Fibroblast of skin of right biceps (primary cell): ENCODE measurements at regions not wholly inside any gene's neighbourhood (a gene's known extent, or its start where the extent isn't known, plus 50 kb on each side); places are given as distances from the start of the nearest gene placed in this dataset.
"Not testable (repeated sequence)": the region's sequence is repeated elsewhere in the genome, so short reads cannot be mapped to it uniquely, and the experiment has no call there.

Source experiments
- DNase-seq: peaks from one replicate; pipeline ENCODE4 v3.0.0-alpha.2; 2013

DNA sequence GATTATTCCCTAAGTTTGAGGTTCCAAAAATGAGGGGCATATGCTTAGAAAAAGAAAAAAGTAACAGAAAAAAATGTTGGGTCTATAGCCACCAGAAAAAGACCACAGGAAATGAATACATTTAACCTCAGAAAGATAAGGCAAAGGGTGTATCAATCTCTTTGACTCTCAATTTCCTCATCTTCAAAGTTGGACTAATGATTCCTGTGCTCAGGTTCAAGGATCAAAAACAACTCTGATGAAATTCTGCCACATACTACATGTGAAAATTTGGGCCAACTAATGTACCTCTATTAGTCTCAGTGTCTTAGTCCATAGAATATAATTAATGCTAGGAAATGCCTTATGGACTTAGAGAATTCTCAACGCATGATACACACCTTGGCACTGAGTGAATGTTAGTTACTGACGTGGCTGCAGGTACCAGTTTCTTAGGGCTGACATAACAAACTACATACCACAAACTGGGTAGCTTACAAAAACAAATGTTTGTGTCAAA is 257.7 kb downstream of the ANKRD50 start:
- no peak for DNase-seq

DNA sequence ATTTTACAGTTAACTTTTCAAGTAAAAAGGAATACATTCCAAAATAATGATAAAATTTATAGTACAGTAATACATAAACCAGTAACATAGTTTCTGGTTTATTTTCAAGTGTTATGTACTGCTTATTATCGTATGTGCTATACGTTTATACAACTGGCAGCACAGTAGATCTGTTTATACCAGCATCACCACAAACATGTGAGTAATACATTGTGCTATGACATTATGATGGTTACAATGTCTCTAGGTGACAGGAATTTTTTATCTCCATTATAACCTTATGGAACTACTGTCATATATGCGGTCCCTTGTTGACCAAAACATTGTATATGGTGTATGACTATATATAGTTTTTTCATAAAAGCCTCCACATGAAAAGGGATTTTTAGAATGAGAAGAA is 256.9 kb downstream of the ANKRD50 start:
- DNase-seq = no peak

DNA sequence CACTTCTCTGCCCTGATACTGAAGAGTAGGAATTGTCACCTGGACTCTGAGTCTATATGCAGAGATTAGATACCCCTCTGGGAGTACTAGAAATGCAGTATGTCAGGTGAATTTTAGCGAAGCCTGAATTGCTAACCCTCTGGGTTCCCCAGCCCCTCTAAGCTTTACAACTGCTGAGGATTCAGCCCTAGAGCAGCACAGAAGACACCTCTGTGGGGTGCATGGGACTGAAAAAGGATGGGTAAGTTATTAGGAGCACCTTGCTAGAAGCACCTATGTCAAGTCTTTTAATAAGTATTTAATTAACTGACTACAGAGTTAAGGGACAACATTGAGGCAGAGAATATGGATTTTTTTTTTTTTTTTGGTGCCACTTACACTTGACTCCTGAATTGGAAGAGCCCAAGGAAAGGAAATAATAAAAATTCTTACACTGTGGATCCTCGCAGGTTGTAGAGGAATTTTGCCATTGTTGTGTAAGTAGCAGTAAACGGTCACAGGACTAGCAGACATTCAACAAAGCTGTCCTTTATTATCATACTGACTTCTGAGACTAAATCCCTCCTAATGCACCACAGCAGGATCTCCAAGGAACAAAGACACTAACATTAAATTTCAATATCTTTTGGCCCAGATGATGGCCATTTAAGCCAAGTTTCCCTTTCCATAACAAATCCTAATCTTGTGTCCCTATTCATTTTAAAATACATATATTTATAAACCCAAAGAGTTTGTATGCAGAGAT is 253.2 kb downstream of the ANKRD50 start:
- DNase-seq = no peak

DNA sequence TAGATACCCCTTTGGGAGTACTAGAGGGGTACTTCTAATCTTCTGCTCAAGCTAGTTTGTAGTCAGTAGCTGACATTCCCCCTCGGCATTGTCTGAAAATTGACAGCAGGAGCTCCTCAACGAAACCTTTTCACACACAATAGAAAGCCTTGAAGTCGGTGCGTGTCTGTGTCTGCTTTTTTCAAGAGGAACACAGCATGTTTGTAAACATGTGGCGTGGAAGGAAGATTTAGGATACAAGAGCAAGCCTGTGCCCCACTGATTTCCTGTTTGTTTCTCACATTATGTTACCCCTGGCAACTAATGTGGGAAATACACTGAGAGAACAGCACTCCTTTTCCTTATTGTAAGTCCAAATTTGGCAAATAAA is 252.6 kb downstream of the ANKRD50 start:
- DNase-seq = no peak

DNA sequence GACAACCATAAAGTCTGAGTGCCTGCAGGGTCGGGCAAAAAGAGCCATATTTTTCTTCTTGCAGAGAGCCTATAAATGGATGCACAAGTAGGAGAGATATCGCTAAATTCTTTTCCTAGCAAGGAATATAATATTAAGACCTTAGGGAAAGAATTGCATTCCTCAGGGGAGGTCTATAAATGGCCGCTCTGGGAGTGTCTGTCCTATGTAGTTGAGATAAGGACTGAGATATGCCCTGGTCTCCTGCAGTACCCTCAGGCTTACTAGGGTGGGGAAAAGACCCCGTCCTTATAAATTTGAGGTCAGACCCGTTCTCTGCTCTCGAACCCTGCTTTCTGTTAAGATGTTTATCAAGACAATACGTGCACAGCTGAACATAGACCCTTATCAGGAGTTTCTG is 250.9 kb downstream of the ANKRD50 start:
- not testable (repeated sequence) for DNase-seq

DNA sequence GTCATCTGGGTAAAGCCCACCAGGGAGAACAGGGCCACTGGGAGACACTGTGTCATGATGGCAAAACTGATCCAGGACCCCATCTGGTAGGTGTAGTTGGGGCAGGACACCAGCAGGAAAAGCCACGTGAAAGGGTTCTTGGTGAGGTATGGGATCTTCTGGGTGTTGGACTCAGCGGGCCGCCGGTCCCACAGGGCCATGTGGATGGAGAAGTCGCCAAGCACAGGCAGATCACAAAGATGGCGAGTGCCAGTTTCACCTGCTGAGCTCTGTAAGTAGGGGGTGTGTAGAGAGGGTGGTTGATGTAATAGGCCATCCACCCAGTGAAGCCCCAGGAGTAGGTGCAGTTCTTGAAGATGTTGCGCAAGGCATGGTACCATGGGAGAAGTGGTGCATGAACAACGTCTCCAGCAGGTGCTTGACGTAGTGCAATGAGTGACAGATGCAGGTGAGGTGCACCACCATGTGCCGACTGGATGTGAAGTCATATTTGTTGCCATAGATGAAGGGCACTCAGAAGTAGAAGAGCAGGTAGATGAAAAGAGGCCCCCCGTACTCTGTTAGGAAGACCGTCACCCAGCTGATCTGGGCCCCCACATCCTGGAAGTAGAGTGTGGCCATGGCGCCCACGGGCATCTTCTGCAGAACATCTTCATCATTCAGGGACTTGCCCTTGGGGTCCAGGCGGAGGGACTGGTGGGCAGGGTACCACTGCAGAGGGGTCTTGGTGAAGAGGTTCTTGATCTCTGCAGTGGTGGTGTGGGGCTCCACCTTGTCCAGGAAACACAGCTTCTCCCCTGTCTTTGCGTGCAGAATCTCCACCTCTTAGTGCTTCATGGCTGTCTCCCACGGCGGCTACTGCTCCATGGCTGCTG is 249.3 kb downstream of the ANKRD50 start:
- no peak for DNase-seq

DNA sequence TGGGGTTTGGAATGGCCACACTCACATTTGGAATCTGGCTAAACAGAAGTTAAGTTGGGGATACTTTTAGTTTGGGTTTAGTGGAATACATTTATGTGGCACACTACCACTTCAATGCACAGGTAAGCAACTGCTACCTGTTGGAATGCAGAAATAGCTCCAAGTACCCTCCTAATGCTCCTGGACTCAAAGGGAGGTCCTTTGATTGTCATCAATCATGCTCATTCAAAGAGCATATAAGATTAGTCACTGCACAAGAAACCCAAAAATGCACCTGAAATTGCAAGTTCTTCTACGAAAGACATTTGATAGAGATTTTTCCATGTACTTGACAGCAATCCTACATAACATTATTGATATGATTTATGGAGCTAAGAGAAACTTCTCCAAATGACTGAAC is 247.7 kb downstream of the ANKRD50 start:
- DNase-seq = no peak

DNA sequence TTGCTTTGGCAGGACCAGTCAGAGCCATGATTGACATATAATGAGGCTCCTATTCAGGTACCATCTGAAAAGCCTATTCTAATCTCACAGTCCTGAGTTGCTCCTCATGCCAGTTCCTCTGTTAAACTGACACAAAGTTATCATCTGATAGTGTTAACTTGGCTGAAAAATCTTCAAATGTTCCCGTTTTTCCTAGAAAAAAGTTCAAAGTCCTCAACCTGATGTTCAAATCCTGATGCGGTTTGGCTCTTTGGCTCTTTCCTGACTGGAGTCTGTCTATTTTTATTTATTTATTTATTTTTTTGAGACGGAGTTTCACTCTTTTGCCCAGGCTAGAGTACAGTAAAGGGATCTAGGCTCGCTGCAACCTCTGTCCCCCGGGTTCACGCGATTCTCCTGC is 244.2 kb downstream of the ANKRD50 start:
- DNase-seq = no peak

DNA sequence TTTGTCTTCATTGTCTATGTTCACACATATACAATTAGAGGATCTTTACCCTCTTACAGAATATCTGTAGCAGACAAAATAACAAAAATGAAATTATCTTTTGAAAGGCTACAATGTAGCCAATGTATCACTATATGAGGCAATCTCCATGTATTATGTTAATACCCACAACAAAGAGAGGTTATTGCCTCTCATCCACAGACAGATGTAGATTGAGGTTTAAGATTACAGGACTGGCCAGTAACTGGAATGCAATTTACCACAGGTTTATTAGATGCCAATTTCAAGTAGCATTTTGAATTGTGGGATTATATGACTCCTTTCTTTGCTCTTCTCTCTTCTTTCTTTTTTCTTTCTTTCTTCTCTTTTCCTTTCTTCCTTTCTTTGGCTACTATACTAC is 242.6 kb downstream of the ANKRD50 start:
- no peak for DNase-seq

DNA sequence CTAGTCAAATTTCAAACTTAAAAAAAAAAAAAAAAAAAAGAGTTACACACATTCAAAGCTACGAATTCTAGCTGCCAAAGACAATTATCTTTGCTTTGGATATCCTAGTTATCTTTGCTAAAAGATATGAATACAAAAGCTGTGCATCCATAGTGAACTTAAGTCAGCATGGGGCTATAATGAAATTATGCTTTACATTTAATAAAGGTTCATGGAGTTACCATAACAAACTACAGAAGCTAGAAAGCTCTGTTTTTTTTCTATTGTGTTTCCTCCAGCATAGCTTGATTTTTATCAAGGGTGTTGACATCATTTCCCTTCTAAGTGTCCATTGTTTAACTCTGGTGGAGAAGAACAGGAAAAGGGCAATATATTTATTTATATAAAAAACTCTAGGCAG is 234.1 kb downstream of the ANKRD50 start:
- DNase-seq = no peak

DNA sequence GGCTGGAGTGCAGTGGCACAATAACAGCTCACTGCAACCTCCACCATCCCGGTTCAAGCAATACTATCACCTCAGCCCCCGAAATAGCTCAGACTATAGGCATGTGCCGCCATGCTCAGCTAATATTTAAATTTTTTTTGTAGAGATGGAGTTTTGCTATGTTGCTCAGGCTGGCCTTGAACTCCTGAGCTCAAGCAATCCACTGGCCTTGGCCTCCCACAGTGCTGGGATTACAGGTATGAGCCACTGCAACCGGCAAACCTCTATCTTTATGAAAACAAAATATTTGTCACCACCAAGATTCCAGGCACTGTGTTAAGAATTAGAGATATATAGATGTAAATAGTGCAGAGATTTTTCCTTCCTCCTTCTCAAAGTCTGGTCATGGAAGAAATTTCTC is 232.5 kb downstream of the ANKRD50 start:
- no peak for DNase-seq

DNA sequence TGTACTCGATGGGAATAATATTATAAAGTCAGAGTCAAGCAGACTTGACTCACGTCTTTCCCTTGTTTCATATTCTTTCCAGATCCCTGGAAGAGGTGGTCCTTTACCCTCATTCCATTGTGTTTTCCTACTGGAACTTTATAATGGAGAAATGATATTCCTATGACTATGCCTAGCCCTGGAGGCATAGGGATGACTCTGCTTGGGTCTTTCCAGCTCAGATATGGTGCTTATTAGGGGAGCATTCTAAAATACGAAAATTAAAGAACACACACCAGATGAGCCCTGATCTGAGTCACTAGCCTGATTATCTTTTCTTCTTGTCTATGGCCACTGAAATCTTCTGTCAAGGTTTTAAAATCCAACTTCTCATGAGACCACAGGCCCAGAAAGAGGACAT is 231.4 kb downstream of the ANKRD50 start:
- no peak for DNase-seq

DNA sequence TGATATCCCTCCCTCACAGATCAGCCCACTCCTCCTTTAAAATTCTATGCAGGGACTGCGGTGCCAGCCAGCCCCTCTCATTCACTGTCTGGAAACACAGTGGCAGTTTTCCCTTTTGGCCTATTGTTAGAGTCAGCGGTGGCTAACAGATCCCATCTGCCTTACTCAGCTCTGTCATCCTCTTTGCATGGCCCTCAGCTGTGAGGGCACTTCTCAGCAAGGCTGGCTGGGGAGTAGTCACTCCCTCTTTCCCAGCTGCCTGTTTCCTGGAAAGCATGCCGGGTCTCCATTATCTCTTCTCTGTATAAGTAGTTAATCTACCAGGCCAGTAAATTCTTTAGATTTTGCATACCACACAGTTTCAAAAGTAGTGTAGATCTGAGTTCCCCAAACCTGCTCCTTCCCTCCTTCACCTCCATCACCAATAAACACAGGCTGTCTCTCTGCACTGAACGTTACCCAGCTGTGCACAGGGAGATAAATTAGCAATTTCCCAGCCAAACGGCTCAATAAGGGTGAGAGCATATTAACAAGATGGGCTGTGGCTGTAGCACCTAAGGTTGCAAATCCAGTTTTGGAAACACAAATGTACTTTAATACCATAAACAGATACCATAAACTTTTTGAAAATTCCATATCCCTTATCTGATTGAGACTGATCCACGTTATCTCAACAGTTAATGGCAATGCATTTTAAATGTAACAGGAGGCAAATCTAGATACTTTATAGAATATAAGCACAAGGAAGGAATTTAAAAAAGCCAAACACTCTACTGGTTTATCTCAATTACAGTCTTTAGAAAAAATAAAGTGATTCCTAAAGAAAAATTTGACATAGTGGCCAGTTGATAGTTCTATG is 229.3 kb downstream of the ANKRD50 start:
- DNase-seq = peak; percentile 20

DNA sequence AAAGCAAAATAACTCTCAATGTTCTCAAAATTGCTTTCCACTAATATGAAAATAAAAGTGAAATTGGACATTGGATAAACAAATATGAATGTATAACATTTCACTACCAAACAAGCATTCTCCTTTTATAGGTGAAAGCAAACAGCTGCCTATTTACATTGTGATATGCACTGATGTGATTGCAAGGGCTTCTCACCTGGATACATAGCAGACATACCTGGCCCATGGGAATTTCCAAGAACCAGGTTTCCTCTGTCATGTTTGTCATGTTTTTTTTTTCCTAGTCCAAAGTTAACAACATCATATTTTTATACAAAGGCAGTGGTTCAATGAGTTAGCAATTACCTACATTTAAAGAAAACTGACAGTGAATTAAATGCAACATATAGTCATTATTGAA is 228.5 kb downstream of the ANKRD50 start:
- DNase-seq = no peak

DNA sequence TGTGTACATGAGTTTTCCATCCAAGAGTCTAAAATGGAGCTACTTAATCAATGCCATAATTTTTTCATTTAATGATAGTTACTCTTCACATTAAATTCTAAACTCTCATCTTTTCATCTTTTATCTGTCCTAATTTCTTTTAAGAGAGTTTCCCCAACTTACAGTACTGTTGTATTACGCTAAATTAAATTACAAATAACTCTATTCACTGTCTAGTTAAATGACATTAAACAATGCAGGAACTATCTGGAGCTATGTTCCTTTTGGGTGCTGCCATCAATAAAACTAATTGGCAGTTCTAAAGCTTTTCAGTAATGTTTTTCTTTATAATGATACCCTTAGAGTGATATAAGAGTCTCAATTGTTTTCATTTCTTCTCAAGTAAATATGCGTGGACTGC is 227.6 kb downstream of the ANKRD50 start:
- DNase-seq = no peak

DNA sequence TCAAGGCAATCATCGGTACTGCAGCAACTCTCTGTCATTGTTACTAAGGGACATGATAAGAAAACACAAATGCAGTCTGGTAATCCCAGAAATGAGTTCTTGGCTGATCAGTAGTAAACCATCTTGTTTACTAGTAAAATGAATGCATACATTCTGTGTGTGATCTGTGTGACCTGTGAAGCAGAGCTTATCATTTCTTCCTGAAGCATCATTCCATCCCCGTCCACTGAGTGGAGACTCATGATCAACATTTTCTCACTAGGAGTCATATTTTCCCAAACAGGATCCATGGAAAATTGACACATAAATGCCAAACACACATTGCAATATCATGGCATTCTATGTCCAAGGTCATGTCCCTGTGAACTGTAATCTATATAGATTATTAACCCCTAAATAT is 226.1 kb downstream of the ANKRD50 start:
- no peak for DNase-seq

DNA sequence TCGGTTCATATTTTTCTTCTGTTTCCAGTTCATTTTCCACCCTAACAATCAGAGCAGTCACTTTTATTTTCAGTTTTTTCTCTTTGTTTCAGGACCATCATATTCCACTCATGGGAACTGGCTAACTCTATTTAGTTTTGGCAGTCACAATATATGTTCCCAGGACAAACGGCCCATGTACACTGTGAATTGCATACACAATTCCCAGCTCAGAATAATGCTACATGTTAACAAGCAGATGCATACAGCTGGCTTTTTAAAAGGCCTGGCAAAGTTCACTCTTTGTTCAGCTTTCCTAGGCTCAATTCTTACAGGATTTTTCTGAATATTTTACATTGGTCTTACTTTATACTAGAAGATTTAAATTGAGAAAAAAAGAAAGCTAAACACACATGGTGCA is 224.9 kb downstream of the ANKRD50 start:
- no peak for DNase-seq

DNA sequence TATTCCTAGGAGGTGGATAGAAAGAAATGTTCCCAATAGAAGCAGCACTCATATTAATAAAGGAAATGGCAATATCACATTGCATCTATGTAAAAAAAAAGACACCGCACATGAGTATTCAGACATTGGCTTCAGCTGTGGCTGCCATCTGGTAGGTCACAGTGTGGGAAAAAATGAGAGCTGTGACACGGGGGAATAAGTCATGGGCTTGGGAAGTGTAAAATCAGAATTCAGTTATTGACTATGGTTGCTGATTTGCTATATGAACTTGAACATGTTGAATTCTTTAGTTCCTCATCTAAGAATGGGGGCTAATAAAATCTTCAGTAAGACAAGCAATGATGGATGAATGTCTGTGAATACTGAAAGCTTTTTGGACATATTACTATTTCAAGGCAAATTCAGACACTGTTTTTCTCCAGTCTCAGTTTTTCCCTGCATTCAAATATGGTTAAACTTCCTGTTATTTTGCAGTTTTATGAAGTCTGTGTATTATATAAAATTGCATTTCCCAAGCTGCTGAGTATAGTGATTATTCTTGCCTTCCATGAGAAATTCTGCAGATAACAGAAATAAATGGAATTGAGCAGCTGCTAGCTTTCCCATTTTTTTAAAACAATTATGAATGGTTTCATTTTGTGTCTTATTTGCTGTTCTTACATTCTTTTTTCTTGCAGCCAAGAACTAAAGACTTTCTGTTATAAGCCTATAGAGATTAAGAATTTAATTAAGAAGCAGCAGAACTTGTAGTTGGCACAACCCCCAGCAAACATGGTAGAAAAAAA is 221.0 kb downstream of the ANKRD50 start:
- DNase-seq = no peak

DNA sequence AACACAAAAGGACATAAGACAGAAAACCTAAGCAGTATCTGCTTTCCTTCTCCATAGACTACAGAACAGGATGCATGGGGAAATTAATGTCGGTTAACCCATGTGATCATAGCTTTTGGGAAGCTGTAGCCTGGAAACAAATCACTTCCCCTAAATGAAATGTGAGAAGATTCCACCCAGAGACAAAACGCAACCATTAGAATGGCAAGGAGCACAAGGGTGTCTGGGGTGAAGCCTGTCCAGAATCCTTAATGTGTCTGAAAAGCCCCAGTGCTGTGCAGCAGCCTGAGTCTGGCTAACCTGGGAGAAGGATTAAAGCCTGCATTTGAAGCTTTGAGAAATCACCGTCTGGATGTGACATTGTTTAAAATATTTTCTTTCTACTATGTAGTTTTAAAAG is 213.3 kb downstream of the ANKRD50 start:
- peak; percentile 28 for DNase-seq

DNA sequence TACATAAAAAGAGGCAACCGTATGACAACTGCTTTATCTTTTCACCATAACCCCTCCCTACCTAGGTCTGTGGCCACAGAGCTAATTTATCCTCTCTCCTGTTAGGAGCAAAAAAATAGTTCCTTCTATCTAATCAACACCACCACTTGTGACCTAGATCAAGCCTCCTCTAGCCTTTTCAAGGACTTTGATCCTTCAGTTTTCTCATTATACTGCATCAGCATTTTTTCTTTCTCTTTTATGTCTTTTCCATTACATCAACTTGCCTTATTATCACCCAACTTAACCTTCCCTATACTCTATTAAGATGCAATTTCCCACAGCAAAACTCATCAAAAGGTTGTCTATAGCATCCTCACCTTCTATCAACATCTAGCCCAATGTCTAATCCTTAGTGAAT is 211.0 kb downstream of the ANKRD50 start:
- DNase-seq = no peak

DNA sequence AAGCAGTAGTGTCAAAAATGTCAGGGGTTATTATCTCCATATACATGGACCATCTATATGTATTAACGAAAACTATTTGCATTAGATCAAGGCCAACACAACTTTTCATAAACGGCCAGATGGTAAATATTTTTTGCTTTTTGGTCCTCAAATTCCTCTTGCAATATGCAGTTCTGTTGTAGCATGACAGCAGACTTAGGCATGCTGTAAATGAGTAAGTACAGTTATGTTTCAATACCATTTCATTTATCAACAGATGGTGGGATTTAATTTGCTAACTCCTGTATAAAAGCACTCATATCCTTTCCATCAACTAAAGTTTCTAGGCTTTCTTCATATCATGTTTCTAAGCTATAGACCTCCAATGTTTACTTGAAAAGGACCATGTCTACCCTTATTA is 208.1 kb downstream of the ANKRD50 start:
- peak; percentile 22 for DNase-seq

DNA sequence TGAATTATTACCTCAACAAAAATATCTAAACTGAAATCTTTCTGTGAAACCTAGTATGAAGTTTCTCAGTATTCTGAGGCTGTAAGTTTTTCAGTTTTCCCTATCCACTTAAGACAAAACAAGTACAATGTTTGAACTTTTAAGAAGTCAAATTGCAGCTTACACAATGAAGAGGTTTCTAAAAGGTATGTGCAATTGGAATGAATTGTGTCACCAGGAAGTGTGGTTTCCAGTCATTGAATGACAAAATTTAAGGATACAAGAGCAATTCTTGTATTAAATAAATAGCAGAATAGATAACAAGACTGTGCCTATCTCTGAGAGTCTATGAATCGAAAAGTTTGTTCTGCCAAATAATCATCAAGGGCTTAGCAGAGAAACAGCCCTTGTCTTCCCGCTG is 207.3 kb downstream of the ANKRD50 start:
- DNase-seq = no peak

DNA sequence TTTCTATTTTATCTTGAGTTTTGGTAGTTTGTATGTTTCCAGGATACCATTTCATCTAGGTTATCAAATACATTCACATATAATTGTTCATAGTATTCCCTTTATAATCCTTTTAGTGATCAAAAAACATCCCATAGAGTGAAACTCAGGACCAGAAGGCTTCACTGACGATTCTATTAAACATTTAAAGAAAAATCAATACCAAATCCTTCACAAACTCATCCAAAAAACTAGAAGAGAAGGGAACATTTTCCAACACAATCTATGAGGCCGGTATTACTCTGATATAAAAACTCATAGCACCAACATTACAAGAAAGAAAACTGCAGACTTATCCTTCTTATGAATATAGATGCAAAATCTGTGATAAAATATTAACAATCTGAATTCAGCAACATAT is 203.4 kb downstream of the ANKRD50 start:
- no peak for DNase-seq
